ENCODE measurements at regions not wholly inside any gene's neighbourhood (a gene's known extent, or its start where the extent isn't known, plus 50 kb on each side); places are given as distances from the start of the nearest gene placed in this dataset.

GRCh38 chr6:144395826-144396225 is 110.7 kb downstream of the UTRN start:
- Histone ChIP-seq H3K27me3 (ENCODE audit: control insufficient read depth in 1 of 2, insufficient read depth in 2 of 2, low read length in 2 of 2) (no peaks in the 10 kb centered on the region), H3K36me3 (replicated peaks in 1 of 2; ENCODE audit: control insufficient read depth in 1 of 2, insufficient read depth in 2 of 2, low read length in 2 of 2) (peaks cover 6 to 25% of the 10 kb centered on the region in 2 experiments; a peak in 4 of 5 replicates), H3K79me2 (ENCODE audit: insufficient read depth, low read length) (peaks cover 94% of the 10 kb centered on the region), H3K9ac (ENCODE audit: insufficient read depth, low read depth, low read length) (no peak overlapping the region), H3K4me2 (ENCODE audit: low read depth, low read length) (no peak overlapping the region), H2AFZ (ENCODE audit: low read length) (no peak overlapping the region), H3K27ac (ENCODE audit: extremely low read length, insufficient read depth, low read length) (no peak overlapping the region), H3K9me3 (ENCODE audit: low read length) (peaks cover 18% of the 10 kb centered on the region), H4K20me1 (ENCODE audit: insufficient read depth, low read length) (peaks cover 72% of the 10 kb centered on the region), H3K4me1 (ENCODE audit: insufficient read depth, low read length) (peaks cover 4% of the 10 kb centered on the region; the same call in 1 of the 2 replicates), H3K4me3 (replicated peaks in 1 of 3; ENCODE audit: insufficient read depth in 1 of 3, low read depth in 2 of 3, low read length in 3 of 3) (no peak overlapping the region)
- in situ Hi-C loops (cut with HindIII; ENCODE audit: extremely low pct_ligation_motif_present, low pct_unique_long_range_greater_than_20kb) (no loop called here), intact Hi-C loops (cut with micrococcal nuclease; ENCODE audit: unreplicated experiment) (no loop called here)
- BruUV-seq (replicated peaks): no TSS peak
- CTCF ChIA-PET (ENCODE audit: low intra/inter-chr PET ratio, low total read pairs): no interaction called here
- DNase-seq (ENCODE audit: low spot score) (no peak), FAIRE-seq (no peak), ATAC-seq (no peak)
- POLR2A ChIA-PET: no interaction called here
- WGBS (ENCODE audit: low lambda C conversion rate): 100% methylated on average over 1 of the region's 1 CpG
- TF ChIP-seq ELF3 (CRISPR knock-in tag; IDR thresholded peaks at IDR 0.05) (no peak), SRY (CRISPR knock-in tag; IDR thresholded peaks at IDR 0.05) (no peak), MYPOP (CRISPR knock-in tag; IDR thresholded peaks at IDR 0.05) (no peak), MYNN (CRISPR knock-in tag; IDR thresholded peaks at IDR 0.05; ENCODE audit: low read depth) (no peak), HIC2 (CRISPR knock-in tag; IDR thresholded peaks at IDR 0.05; ENCODE audit: low read depth) (no peak), ZBTB44 (CRISPR knock-in tag; IDR thresholded peaks at IDR 0.05) (no peak), ZBTB38 (CRISPR knock-in tag; IDR thresholded peaks at IDR 0.05) (no peak), REPIN1 (CRISPR knock-in tag; IDR thresholded peaks at IDR 0.05; ENCODE audit: borderline replicate concordance, low read depth) (no peak), ZBTB14 (CRISPR knock-in tag; IDR thresholded peaks at IDR 0.05) (no peak), ELK4 (CRISPR knock-in tag; IDR thresholded peaks at IDR 0.05; ENCODE audit: borderline replicate concordance) (no peak), ZNF780A (CRISPR knock-in tag; IDR thresholded peaks at IDR 0.05) (no peak)

Measured in HepG2 (cell line).